Activated CD4-positive, alpha-beta T cell treated with anti-CD3 and anti-CD28 coated beads for 36 hours (primary cell): ENCODE measurements at regions not wholly inside any gene's neighbourhood (a gene's known extent, or its start where the extent isn't known, plus 50 kb on each side); places are given as distances from the start of the nearest gene placed in this dataset.

Experiments used
- ATAC-seq: fragments of 200-7000 bp; cut with Tn5 transposase; one replicate; pipeline ENCODE4 v1.10.0; 2021; ENCODE audit warnings: mild to moderate bottlenecking, moderate library complexity
- CTCF ChIA-PET: fragments of 350-600 bp; sonication (Branson Sonifier 250); formaldehyde crosslinking; loops from one replicate; lab custom pipeline; 2021; ENCODE audit warnings: antibody characterized with exemption; lab: Charles Lee
- POLR2A ChIA-PET: fragments of 350-600 bp; sonication (Branson Sonifier 250); formaldehyde crosslinking; loops from one replicate; lab custom pipeline; 2021; ENCODE audit warnings: antibody characterized with exemption, inconsistent platforms; lab: Charles Lee
- DNase-seq: peaks from one replicate; pipeline ENCODE4 v3.0.0-alpha.2; 2020
- H3K27ac Mint-ChIP-seq: one replicate; pipeline ENCODE4 v1.8.0; 2021; ENCODE audit warnings: mixed read lengths
- H3K27me3 Mint-ChIP-seq: one replicate; pipeline ENCODE4 v1.8.0; 2021; ENCODE audit warnings: mixed read lengths
- H3K36me3 Mint-ChIP-seq: one replicate; pipeline ENCODE4 v1.8.0; 2021; ENCODE audit warnings: low read depth, mixed read lengths
- H3K4me1 Mint-ChIP-seq: one replicate; pipeline ENCODE4 v1.8.0; 2021; ENCODE audit warnings: mixed read lengths
- H3K4me3 Mint-ChIP-seq: one replicate; pipeline ENCODE4 v1.8.0; 2021; ENCODE audit warnings: mild to moderate bottlenecking, moderate library complexity, mixed read lengths
- H3K9me3 Mint-ChIP-seq: one replicate; pipeline ENCODE4 v1.8.0; 2021; ENCODE audit warnings: low read depth, mixed read lengths
- intact Hi-C, 2 experiments: fragments of 100-400 bp; cut with DNase I in 1 of 2; cut with micrococcal nuclease in 1 of 2; formaldehyde crosslinking; loops; one replicate each; pipeline versions ENCODE4 v1.14.2 to v1.15.1; 2022 to 2024; cut with DNase I, micrococcal nuclease

DNA sequence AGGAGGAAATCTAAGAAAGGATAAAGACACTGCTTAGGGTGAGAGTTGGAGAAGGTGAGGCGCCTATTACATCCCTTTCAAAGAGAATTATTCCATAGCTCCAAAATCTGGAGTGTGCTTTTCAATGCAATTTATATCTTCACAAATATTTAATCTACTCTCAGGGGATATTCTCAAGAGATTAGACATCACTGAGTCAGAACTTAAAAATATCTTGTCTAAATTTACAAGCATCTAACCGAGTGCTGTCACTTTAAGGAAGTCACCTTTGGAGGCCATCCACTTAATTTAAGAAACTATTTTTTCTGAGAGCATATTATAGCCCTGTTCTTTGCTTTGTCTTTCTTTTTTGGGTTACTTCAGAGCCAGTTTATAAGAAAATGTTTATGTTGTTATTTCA is 134.6 kb downstream of the TNFSF18 start:
- POLR2A ChIA-PET: no interaction called here
- peaks cover 5% of the 10 kb centered on the region for H3K36me3 Mint-ChIP-seq
- H3K9me3 Mint-ChIP-seq: peaks cover 8% of the 10 kb centered on the region
- CTCF ChIA-PET: no interaction called here
- H3K27ac Mint-ChIP-seq: no peak overlapping the region
- DNase-seq (no peak), ATAC-seq (no peak)
- intact Hi-C loops: loop anchor here in 1 of 2 experiments (2.0 kb wide), 1 partner anchor 19 kb away; no protein-coding TSS in a partner anchor
- peaks cover 3% of the 10 kb centered on the region for H3K27me3 Mint-ChIP-seq
- no peak overlapping the region for H3K4me3 Mint-ChIP-seq
- H3K4me1 Mint-ChIP-seq: no peaks in the 10 kb centered on the region

DNA sequence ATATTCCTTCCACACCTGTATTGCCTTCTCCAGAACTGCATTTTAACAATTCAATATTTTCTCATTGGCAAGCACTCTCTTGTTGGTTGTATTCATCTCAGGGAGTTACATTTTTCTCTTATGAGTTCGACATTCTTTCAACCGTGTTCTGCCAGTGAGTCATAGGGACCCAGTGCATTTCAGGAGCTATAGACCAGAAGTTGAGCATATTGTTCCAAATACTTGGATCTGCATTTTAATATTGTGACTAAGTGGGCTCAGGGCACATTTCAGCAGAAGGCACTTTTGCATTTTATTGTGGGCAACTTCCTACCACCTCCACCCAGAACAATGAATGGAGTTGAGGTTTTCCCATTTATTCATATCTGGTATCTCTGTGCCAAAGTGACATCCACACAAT is 132.8 kb downstream of the TNFSF18 start:
- ChIA-PET POLR2A (no interaction called here), CTCF (interaction anchor here (1.0 kb wide), 1 partner anchor 125 kb away, joined by 4 read pairs; no protein-coding TSS in a partner anchor)
- intact Hi-C loops: loop anchor here in 1 of 2 experiments (2.0 kb wide), 1 partner anchor 21 kb away; no protein-coding TSS in a partner anchor

DNA sequence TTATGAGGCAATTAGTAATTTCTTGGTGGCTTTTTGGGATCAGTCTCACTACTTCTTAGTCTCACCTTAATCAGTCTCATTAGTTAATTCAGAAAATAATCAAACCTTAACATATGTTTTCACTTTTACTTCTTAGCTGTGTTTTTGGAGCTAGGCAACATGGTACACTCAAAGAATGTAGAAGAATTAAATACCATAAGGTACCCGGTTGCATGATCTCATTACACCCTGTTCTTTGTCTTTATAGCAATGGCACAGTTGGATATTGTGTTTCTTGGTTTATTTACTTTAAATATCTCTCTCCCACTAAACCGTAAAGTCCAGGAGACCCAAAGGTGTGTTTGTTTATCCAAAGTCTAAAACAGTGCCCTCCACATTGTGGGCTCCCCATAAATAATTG is 132.3 kb downstream of the TNFSF18 start:
- no peak for ATAC-seq
- Mint-ChIP-seq H3K27me3 (peaks cover 3% of the 10 kb centered on the region), H3K36me3 (no peaks in the 10 kb centered on the region), H3K4me3 (no peak overlapping the region), H3K27ac (no peak overlapping the region), H3K9me3 (peaks cover 1% of the 10 kb centered on the region), H3K4me1 (no peaks in the 10 kb centered on the region)
- ChIA-PET CTCF (no interaction called here), POLR2A (no interaction called here)
- DNase-seq: no peak
- intact Hi-C loops: no loop called here

More for the DNA sequence above, 132.8 kb downstream of the TNFSF18 start:
- no peak for DNase-seq
- Mint-ChIP-seq H3K4me3 (no peak overlapping the region), H3K4me1 (no peaks in the 10 kb centered on the region), H3K27ac (no peak overlapping the region), H3K27me3 (peaks cover 3% of the 10 kb centered on the region), H3K36me3 (peaks cover 1% of the 10 kb centered on the region), H3K9me3 (peaks cover 5% of the 10 kb centered on the region)
- ATAC-seq: no peak

DNA sequence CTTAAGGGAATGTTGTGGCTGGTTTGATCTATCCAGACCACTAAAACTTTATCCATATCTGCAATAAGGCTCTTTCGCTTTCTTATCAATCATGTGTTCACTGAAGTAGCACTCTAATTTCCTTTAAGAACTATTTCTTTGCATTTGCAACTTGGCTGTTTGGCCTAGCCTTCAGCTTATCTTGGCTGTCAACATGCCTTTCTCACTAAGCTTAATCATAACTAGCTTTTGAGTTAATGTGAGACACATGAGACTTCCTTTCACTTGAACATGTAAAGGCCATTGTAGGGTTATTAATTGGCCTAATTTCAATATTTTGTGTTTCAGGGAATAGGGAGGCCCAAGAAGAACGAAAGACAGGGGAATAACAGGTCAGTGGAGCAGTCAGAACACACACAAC is 124.7 kb downstream of the TNFSF18 start:
- no peak overlapping the region for H3K27ac Mint-ChIP-seq
- ATAC-seq (no peak), DNase-seq (no peak)
- ChIA-PET POLR2A (no interaction called here), CTCF (interaction anchor here (0.8 to 1.9 kb wide), 3 partner anchors 79 to 393 kb away, joined by 3 to 5 read pairs (median 3); partner anchors contain the start of gene SUCO)
- H3K36me3 Mint-ChIP-seq: no peaks in the 10 kb centered on the region
- H3K4me3 Mint-ChIP-seq: no peak overlapping the region
- H3K4me1 Mint-ChIP-seq: no peaks in the 10 kb centered on the region
- intact Hi-C loops: no loop called here
- peaks cover 5% of the 10 kb centered on the region for H3K27me3 Mint-ChIP-seq
- no peaks in the 10 kb centered on the region for H3K9me3 Mint-ChIP-seq

DNA sequence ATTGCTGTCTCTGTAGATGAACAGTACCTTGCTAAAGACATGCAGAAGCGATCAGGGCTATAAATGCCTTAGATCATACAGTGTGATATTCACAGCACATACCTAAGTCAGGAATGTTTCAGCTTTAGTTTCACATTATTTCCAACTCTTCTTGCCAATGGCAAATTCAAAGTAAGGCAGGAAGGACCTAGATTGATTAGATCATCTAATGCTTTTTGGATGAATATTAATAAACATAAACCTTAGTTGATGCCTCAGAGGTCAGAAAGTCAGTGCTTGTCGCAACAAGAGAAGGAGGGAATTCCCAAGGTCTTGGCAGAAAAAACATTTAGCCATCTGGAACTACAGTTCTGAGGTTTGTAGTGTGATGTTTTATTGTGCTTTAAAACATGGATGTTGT is 122.3 kb downstream of the TNFSF18 start:
- CTCF ChIA-PET: interaction anchor here (0.6 kb wide), 2 partner anchors 142 to 295 kb away, joined by 3 read pairs; no protein-coding TSS in a partner anchor
- Mint-ChIP-seq H3K4me1 (peaks cover 5% of the 10 kb centered on the region), H3K4me3 (no peak overlapping the region), H3K27me3 (peaks cover 7% of the 10 kb centered on the region), H3K27ac (no peak overlapping the region), H3K9me3 (peaks cover 2% of the 10 kb centered on the region), H3K36me3 (no peaks in the 10 kb centered on the region)
- intact Hi-C loops: no loop called here
- no peak for ATAC-seq
- POLR2A ChIA-PET: no interaction called here
- no peak for DNase-seq

DNA sequence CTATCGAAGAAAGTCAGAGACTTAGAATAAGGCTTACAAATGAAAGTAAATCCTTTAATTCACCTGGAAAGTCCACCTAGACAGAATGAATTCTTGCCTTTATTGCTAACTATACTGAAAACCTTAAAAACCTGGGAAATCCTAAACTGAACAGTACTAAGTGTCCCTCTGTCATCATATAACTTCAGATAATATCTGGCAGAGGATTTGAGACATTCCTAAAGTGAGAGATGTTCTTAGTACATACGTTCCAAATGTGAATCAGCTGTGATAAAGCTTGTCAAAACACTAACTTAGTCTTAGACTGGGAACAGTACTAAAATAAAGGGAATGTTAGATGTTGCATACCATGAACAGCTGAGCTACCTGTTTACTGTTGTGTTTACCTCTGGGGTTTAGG is 121.7 kb downstream of the TNFSF18 start:
- H3K4me1 Mint-ChIP-seq: peaks cover 9% of the 10 kb centered on the region
- ChIA-PET CTCF (interaction anchor here (0.6 kb wide), 2 partner anchors 143 to 296 kb away, joined by 3 read pairs; no protein-coding TSS in a partner anchor), POLR2A (no interaction called here)
- H3K9me3 Mint-ChIP-seq: peaks cover 2% of the 10 kb centered on the region
- no peak for DNase-seq
- no peak overlapping the region for H3K4me3 Mint-ChIP-seq
- peaks cover 7% of the 10 kb centered on the region for H3K27me3 Mint-ChIP-seq
- ATAC-seq: no peak
- intact Hi-C loops: no loop called here
- H3K27ac Mint-ChIP-seq: no peak overlapping the region
- H3K36me3 Mint-ChIP-seq: no peaks in the 10 kb centered on the region

DNA sequence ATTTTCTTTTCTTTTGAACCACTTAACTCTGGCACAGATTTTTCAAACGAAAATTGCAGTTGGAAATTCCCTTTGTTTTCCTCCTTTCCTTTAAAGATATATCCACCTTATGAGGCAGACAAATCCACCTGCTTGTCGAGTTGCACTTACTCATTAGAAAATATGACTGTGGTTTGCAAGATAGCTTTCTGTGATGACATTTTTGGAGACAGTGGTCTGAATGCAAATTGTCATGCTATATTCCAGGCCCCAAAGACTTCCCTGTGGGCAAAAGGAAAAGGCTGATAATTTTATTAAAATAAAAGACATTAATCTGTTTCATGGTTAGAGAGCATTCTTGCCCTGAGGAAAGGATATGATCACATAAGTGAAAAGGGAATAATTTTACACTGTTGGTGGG is 120.6 kb downstream of the TNFSF18 start:
- DNase-seq (no peak), ATAC-seq (no peak)
- H3K36me3 Mint-ChIP-seq: no peaks in the 10 kb centered on the region
- no peak overlapping the region for H3K27ac Mint-ChIP-seq
- CTCF ChIA-PET: no interaction called here
- peaks cover 12% of the 10 kb centered on the region for H3K4me1 Mint-ChIP-seq
- peaks cover 2% of the 10 kb centered on the region for H3K9me3 Mint-ChIP-seq
- peaks cover 4% of the 10 kb centered on the region for H3K27me3 Mint-ChIP-seq
- intact Hi-C loops: loop anchor here in 1 of 2 experiments (5.0 kb wide), 1 partner anchor 48 kb away; no protein-coding TSS in a partner anchor
- H3K4me3 Mint-ChIP-seq: no peak overlapping the region
- POLR2A ChIA-PET: no interaction called here

DNA sequence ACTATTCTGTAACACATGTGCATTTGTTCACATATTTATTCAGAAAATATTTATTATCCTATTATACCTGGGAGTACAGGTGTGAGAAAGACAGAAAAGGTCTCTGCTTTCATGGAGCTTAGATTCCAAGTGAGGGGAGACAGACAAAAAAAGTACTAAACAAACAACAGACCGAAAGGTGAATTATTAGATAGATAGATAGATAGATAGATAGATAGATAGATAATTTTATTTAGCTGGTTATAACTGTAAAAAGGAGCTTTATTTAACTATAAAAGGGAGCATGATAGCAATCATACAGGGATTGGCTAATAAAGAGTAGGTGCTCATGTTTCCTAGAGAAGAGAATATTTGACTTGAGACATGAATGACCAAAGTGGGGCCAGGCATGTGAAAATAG is 119.4 kb downstream of the TNFSF18 start:
- intact Hi-C loops: loop anchor here in 1 of 2 experiments (5.0 kb wide), 1 partner anchor 49 kb away; no protein-coding TSS in a partner anchor
- ChIA-PET POLR2A (interaction anchor here (0.7 kb wide), 1 partner anchor 119 kb away, joined by 3 read pairs; the partner anchor contains the start of gene TNFSF18), CTCF (no interaction called here)
- Mint-ChIP-seq H3K27me3 (peaks cover 2% of the 10 kb centered on the region), H3K4me1 (peaks cover 12% of the 10 kb centered on the region), H3K27ac (no peak overlapping the region), H3K36me3 (no peaks in the 10 kb centered on the region), H3K4me3 (no peak overlapping the region), H3K9me3 (peaks cover 2% of the 10 kb centered on the region)
- ATAC-seq (no peak), DNase-seq (no peak)

DNA sequence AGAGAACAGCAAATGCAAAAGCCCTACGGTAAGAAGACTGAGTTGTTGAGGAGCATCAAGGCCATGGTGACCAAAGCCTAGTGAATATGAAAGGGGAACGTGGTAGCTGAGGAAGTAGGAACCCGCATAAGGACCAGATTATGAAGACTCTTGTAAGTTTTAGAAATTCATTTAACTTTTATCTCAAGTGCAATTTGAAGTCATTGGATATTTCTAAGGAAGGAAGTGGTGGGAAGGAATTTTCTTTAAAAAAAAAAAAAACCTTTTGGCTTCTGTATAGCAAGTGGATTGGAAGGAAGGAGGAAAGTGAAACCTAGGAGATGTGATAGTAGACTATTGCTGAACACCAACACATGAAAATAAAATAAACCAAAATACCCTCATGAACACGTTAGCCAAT is 119.0 kb downstream of the TNFSF18 start:
- Mint-ChIP-seq H3K36me3 (no peaks in the 10 kb centered on the region), H3K27me3 (peaks cover 2% of the 10 kb centered on the region), H3K4me1 (peaks cover 12% of the 10 kb centered on the region), H3K27ac (no peak overlapping the region), H3K9me3 (peaks cover 2% of the 10 kb centered on the region), H3K4me3 (no peak overlapping the region)
- ATAC-seq (no peak), DNase-seq (no peak)
- intact Hi-C loops: loop anchor here in 1 of 2 experiments (5.0 kb wide), 1 partner anchor 49 kb away; no protein-coding TSS in a partner anchor
- ChIA-PET POLR2A (interaction anchor here (0.7 kb wide), 1 partner anchor 119 kb away, joined by 3 read pairs; the partner anchor contains the start of gene TNFSF18), CTCF (no interaction called here)

DNA sequence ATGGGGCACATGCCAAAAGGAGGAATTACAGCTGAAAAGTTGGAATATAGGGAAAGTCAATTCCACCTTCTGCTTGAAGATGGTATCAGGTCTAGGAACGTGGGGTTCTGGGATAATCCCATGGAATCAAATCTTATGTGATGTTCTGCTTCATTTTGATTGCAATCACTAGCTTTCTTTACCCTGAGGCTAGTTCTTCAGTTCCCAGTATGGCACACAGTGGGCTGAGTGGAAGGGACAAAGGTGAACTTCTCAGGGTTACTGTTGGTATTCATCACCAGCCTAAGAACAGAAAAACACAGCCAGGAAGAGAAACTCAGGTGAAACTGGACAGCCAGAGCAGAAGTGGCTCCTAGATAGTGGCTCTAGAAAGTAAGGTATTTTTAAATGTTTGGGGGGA is 117.8 kb downstream of the TNFSF18 start:
- Mint-ChIP-seq H3K9me3 (peaks cover 2% of the 10 kb centered on the region), H3K27ac (no peak overlapping the region), H3K4me3 (no peak overlapping the region), H3K36me3 (no peaks in the 10 kb centered on the region), H3K4me1 (peaks cover 12% of the 10 kb centered on the region), H3K27me3 (peaks cover 2% of the 10 kb centered on the region)
- DNase-seq (no peak), ATAC-seq (no peak)
- intact Hi-C loops: loop anchor here in 1 of 2 experiments (5.0 kb wide), 1 partner anchor 51 kb away; no protein-coding TSS in a partner anchor
- ChIA-PET POLR2A (no interaction called here), CTCF (no interaction called here)

DNA sequence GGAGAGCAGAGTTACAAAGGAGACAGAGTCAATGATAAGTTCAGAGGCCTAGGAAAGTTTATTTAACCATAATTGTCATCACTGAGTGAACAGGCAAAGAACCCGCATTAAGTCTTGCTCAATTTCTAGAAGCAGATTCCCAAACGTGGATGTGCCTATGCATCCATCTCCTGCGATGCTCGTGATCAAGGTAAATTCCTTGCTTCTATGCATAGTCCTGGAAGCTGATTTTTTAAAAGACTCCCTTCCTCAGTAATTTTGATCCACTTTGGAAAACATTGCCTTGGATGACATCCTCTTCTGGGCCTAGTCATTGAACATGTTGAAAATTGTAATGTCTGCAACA is 116.4 kb downstream of the TNFSF18 start:
- DNase-seq (no peak), ATAC-seq (no peak)
- Mint-ChIP-seq H3K36me3 (no peaks in the 10 kb centered on the region), H3K27ac (no peak overlapping the region), H3K4me3 (no peak overlapping the region), H3K27me3 (peaks cover 2% of the 10 kb centered on the region), H3K4me1 (peaks cover 12% of the 10 kb centered on the region), H3K9me3 (peaks cover 2% of the 10 kb centered on the region)
- CTCF ChIA-PET: interaction anchor here (0.5 to 0.6 kb wide), 2 partner anchors 15 to 91 kb away, joined by 3 read pairs; no protein-coding TSS in a partner anchor
- POLR2A ChIA-PET: no interaction called here
- intact Hi-C loops: loop anchor here in 1 of 2 experiments (5.0 kb wide), 1 partner anchor 52 kb away; no protein-coding TSS in a partner anchor

DNA sequence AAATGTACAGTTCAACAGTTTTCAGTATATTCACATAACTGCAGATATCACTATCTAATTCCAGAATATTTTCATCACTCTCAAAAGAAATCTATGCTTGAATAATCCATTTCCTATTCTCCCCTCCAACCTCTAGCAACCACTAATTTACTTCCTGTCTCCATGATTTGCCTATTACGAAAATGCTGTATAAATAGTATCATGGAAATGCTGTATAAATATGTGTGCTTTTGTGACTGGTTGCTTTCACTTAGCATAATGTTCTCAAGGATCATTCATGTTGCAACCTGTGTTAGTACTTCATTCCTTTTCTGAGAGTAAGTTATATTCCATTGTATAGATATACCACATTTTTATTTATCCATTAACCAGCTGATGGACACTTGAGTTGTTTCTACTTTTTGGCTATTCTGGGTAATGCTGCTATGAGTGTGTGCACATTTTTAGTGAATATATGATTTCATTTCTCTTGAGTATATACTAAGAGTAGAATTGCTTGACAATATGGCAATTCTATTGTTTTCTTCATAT is 115.6 kb downstream of the TNFSF18 start:
- peaks cover 12% of the 10 kb centered on the region for H3K4me1 Mint-ChIP-seq
- no peaks in the 10 kb centered on the region for H3K36me3 Mint-ChIP-seq
- H3K27me3 Mint-ChIP-seq: peaks cover 2% of the 10 kb centered on the region
- ChIA-PET POLR2A (no interaction called here), CTCF (no interaction called here)
- H3K4me3 Mint-ChIP-seq: no peak overlapping the region
- DNase-seq (no peak), ATAC-seq (no peak)
- H3K27ac Mint-ChIP-seq: no peak overlapping the region
- intact Hi-C loops: no loop called here
- H3K9me3 Mint-ChIP-seq: peaks cover 2% of the 10 kb centered on the region
